ENCODE measurements at regions not wholly inside any gene's neighbourhood (a gene's known extent, or its start where the extent isn't known, plus 50 kb on each side); places are given as distances from the start of the nearest gene placed in this dataset.
"Not testable (repeated sequence)": the region's sequence is repeated elsewhere in the genome, so short reads cannot be mapped to it uniquely, and the experiment has no call there.

- TF ChIP-seq CTCF (IDR thresholded peaks at IDR 0.05; ENCODE audit: low read depth, low read length); POLR2A (IDR thresholded peaks at IDR 0.05; ENCODE audit: extremely low read depth, insufficient read length): not testable (repeated sequence)
These were observed 301.8 kb downstream of the BCL2L11 start for GRCh38 chr2:111422562-111422961.
